CD4-positive, alpha-beta T cell treated with Interleukin-4 for 1 hour (primary cell): ENCODE measurements at regions not wholly inside any gene's neighbourhood (a gene's known extent, or its start where the extent isn't known, plus 50 kb on each side); places are given as distances from the start of the nearest gene placed in this dataset.

Source experiments
- DNase-seq, 2 donors: peaks; one replicate each; pipeline ENCODE4 v3.0.0-alpha.2; 2020 to 2022

- DNase-seq: no peak
Observed at GRCh38 chr12:19965196-19966038, 402.9 kb upstream of the PDE3A start.

GRCh38 chr12:19967001-19967400 is 401.3 kb upstream of the PDE3A start:
- no peak for DNase-seq

GRCh38 chr12:19967431-19967830 is 400.9 kb upstream of the PDE3A start:
- DNase-seq: no peak

- DNase-seq: no peak
Observed at GRCh38 chr12:19970116-19970515, 398.2 kb upstream of the PDE3A start.

- no peak for DNase-seq
Observed at GRCh38 chr12:19970821-19971220, 397.5 kb upstream of the PDE3A start.

- no peak for DNase-seq
Observed at GRCh38 chr12:19971361-19972280, 396.7 kb upstream of the PDE3A start.

- no peak for DNase-seq
Observed at GRCh38 chr12:19972325-19973288, 395.7 kb upstream of the PDE3A start.

- DNase-seq: no peak
Observed at GRCh38 chr12:19978193-19978592, 390.1 kb upstream of the PDE3A start.

- no peak for DNase-seq
Observed at GRCh38 chr12:19979584-19979983, 388.8 kb upstream of the PDE3A start.

GRCh38 chr12:19981944-19982343 is 386.4 kb upstream of the PDE3A start:
- DNase-seq: no peak

- DNase-seq: no peak
Observed at GRCh38 chr12:19988001-19988400, 380.3 kb upstream of the PDE3A start.

- no peak for DNase-seq
Observed at GRCh38 chr12:19988459-19988873, 379.9 kb upstream of the PDE3A start.

GRCh38 chr12:19988948-19989347 is 379.4 kb upstream of the PDE3A start:
- no peak for DNase-seq

- no peak for DNase-seq
Observed at GRCh38 chr12:19991146-19991545, 377.2 kb upstream of the PDE3A start.

- no peak for DNase-seq
Observed at GRCh38 chr12:19992311-19992710, 376.0 kb upstream of the PDE3A start.

- no peak for DNase-seq
Observed at GRCh38 chr12:19994968-19995367, 373.4 kb upstream of the PDE3A start.

GRCh38 chr12:19997656-19998400 is 370.5 kb upstream of the PDE3A start:
- DNase-seq: no peak

- DNase-seq: no peak
Observed at GRCh38 chr12:19998411-19998810, 369.9 kb upstream of the PDE3A start.

- no peak for DNase-seq
Observed at GRCh38 chr12:19998961-19999804, 369.2 kb upstream of the PDE3A start.

- DNase-seq: no peak
Observed at GRCh38 chr12:19999805-20000138, 368.6 kb upstream of the PDE3A start.

- no peak for DNase-seq
Observed at GRCh38 chr12:20000229-20000849, 368.0 kb upstream of the PDE3A start.
